Trophoblast cell (in vitro differentiated cells and primary cell): ENCODE measurements at regions not wholly inside any gene's neighbourhood (a gene's known extent, or its start where the extent isn't known, plus 50 kb on each side); places are given as distances from the start of the nearest gene placed in this dataset.

ENCODE experiments used
- DNase-seq, 2 donors: peaks; one replicate each; pipeline ENCODE4 v3.0.0-alpha.2; 2016
- H2AFZ ChIP-seq: 2 replicates; pipeline ENCODE4 v1.6.1; 2013; ENCODE audit warnings: low read length, moderate library complexity, mild to moderate bottlenecking; ENCODE audit not compliant: insufficient read depth, poor library complexity
- H2AK5ac ChIP-seq: 2 replicates; pipeline ENCODE4 v1.6.1; 2013; ENCODE audit warnings: mild to moderate bottlenecking, low read length
- H2BK120ac ChIP-seq: 2 replicates; pipeline ENCODE4 v1.6.1; 2013; ENCODE audit warnings: low read length, mild to moderate bottlenecking, moderate library complexity; ENCODE audit not compliant: insufficient read depth, poor library complexity
- H2BK12ac ChIP-seq: 2 replicates; pipeline ENCODE4 v1.6.1; 2013; ENCODE audit warnings: mild to moderate bottlenecking, low read length, moderate library complexity
- H2BK5ac ChIP-seq: 2 replicates; pipeline ENCODE4 v1.6.1; 2013; ENCODE audit warnings: low read length, low read depth, moderate library complexity, mild to moderate bottlenecking; ENCODE audit not compliant: poor library complexity
- H3K14ac ChIP-seq: 2 replicates; pipeline ENCODE4 v1.6.1; 2013; ENCODE audit warnings: mild to moderate bottlenecking, low read length
- H3K18ac ChIP-seq: 2 replicates; pipeline ENCODE4 v1.6.1; 2013; ENCODE audit warnings: mild to moderate bottlenecking, low read length
- H3K23ac ChIP-seq: 2 replicates; pipeline ENCODE4 v1.6.1; 2013; ENCODE audit warnings: low read length
- H3K27ac ChIP-seq: 2 replicates; pipeline ENCODE4 v1.5.1; 2013; ENCODE audit warnings: low read depth, mild to moderate bottlenecking, inconsistent platforms, low read length, moderate library complexity
- H3K27me3 ChIP-seq: 2 replicates; pipeline ENCODE4 v1.6.1; 2013; ENCODE audit warnings: inconsistent platforms, mild to moderate bottlenecking, low read length, moderate library complexity; ENCODE audit not compliant: insufficient read depth
- H3K36me3 ChIP-seq, 2 experiments: 1 replicate in 1 of 2; 2 replicates in 1 of 2; pipeline ENCODE4 v1.6.1; 2013; ENCODE audit warnings: low read length in 2 of 2, mild to moderate bottlenecking in 2 of 2, moderate library complexity in 1 of 2; ENCODE audit not compliant: insufficient read depth in 2 of 2, control insufficient read depth in 1 of 2
- H3K4ac ChIP-seq: 2 replicates; pipeline ENCODE4 v1.6.1; 2013; ENCODE audit warnings: low read depth, mild to moderate bottlenecking, low read length, moderate library complexity
- H3K4me1 ChIP-seq, 2 experiments: 1 replicate in 1 of 2; 2 replicates in 1 of 2; pipeline ENCODE4 v1.6.1; 2013; ENCODE audit warnings: low read length in 2 of 2, mild to moderate bottlenecking in 2 of 2, moderate library complexity in 1 of 2; ENCODE audit not compliant: insufficient read depth in 2 of 2, control insufficient read depth in 1 of 2
- H3K4me2 ChIP-seq: 2 replicates; pipeline ENCODE4 v1.6.1; 2013; ENCODE audit warnings: inconsistent platforms, mild to moderate bottlenecking, low read length, moderate library complexity
- H3K4me3 ChIP-seq: 2 replicates; pipeline ENCODE4 v1.5.1; 2013; ENCODE audit warnings: mild to moderate bottlenecking, low read depth, low read length, inconsistent platforms
- H3K79me1 ChIP-seq: one replicate; pipeline ENCODE4 v1.6.1; 2013; ENCODE audit warnings: low read length
- H3K79me2 ChIP-seq: 2 replicates; pipeline ENCODE4 v1.6.1; 2013; ENCODE audit warnings: low read length, mild to moderate bottlenecking; ENCODE audit not compliant: control insufficient read depth, insufficient read depth, poor library complexity
- H3K9ac ChIP-seq: 2 replicates; pipeline ENCODE4 v1.6.1; 2013; ENCODE audit warnings: mild to moderate bottlenecking, low read length
- H3K9me3 ChIP-seq: 2 replicates; pipeline ENCODE4 v1.6.1; 2013; ENCODE audit warnings: low read depth, mild to moderate bottlenecking, control low read depth, inconsistent platforms, low read length; ENCODE audit not compliant: insufficient read depth
- H4K12ac ChIP-seq: 2 replicates; pipeline ENCODE4 v1.6.1; 2013; ENCODE audit warnings: low read depth, mild to moderate bottlenecking, low read length, moderate library complexity
- H4K8ac ChIP-seq: 2 replicates; pipeline ENCODE4 v1.6.1; 2013; ENCODE audit warnings: low read depth, mild to moderate bottlenecking, low read length, moderate library complexity
- H4K91ac ChIP-seq: one replicate; pipeline ENCODE4 v1.6.1; 2013; ENCODE audit warnings: low read depth, mild to moderate bottlenecking, low read length, moderate library complexity
- WGBS: extraction: QIAGEN DNeasy Blood & Tissue Kit; methylation state at CpG from one replicate; pipeline ENCODE4 v1.1.7; 2013; ENCODE audit warnings: missing lambda C conversion rate; ENCODE audit not compliant: insufficient read length, insufficient coverage; ENCODE audit errors: extremely low coverage; 5-methylcytosine and 5-hydroxymethylcytosine counted together

GRCh38 chr6:137272403-137272802 is 53.2 kb upstream of the IFNGR1 start:
- Histone ChIP-seq H3K27me3 (no peaks in the 10 kb centered on the region), H3K23ac (no peak overlapping the region), H3K9ac (no peak overlapping the region), H3K4ac (no peak overlapping the region), H3K79me1 (no peaks in the 10 kb centered on the region), H4K12ac (no peak overlapping the region), H2BK120ac (no peak overlapping the region), H3K27ac (no peak overlapping the region), H2BK5ac (no peak overlapping the region), H3K4me3 (no peak overlapping the region), H3K4me1 (no peaks in the 10 kb centered on the region), H3K79me2 (no peaks in the 10 kb centered on the region), H3K18ac (no peak overlapping the region), H3K4me2 (no peak overlapping the region), H2AK5ac (no peak overlapping the region), H2AFZ (no peak overlapping the region), H2BK12ac (no peak overlapping the region), H4K8ac (no peak overlapping the region), H3K14ac (no peak overlapping the region), H4K91ac (no peak overlapping the region), H3K36me3 (no peaks in the 10 kb centered on the region), H3K9me3 (no peaks in the 10 kb centered on the region)
- no CpG with 5 or more reads among the region's 1 CpG for WGBS
- DNase-seq = peak in 1 of 2 donors; percentile 14

- H3K27ac ChIP-seq = no peak overlapping the region
- H2AFZ ChIP-seq = no peak overlapping the region
- H2BK120ac ChIP-seq = no peak overlapping the region
- H3K4me2 ChIP-seq = no peak overlapping the region
- no peaks in the 10 kb centered on the region for H3K79me2 ChIP-seq
- H4K12ac ChIP-seq = no peak overlapping the region
- no peaks in the 10 kb centered on the region for H3K79me1 ChIP-seq
- no peak overlapping the region for H2AK5ac ChIP-seq
- H3K18ac ChIP-seq = no peak overlapping the region
- H4K91ac ChIP-seq = no peak overlapping the region
- peak; percentile 21 to 73 for DNase-seq
- no CpG with 5 or more reads among the region's 5 CpGs for WGBS
- no peaks in the 10 kb centered on the region for H3K36me3 ChIP-seq
- no peak overlapping the region for H2BK5ac ChIP-seq
- H3K27me3 ChIP-seq = no peaks in the 10 kb centered on the region
- no peak overlapping the region for H3K4ac ChIP-seq
- no peaks in the 10 kb centered on the region for H3K4me1 ChIP-seq
- H3K4me3 ChIP-seq = no peak overlapping the region
- H4K8ac ChIP-seq = no peak overlapping the region
- H2BK12ac ChIP-seq = no peak overlapping the region
- no peak overlapping the region for H3K23ac ChIP-seq
- no peaks in the 10 kb centered on the region for H3K9me3 ChIP-seq
- no peak overlapping the region for H3K9ac ChIP-seq
- H3K14ac ChIP-seq = no peak overlapping the region
Observed at GRCh38 chr6:137271245-137272183, 52.3 kb upstream of the IFNGR1 start.

- H3K4ac ChIP-seq = no peak overlapping the region
- no peak overlapping the region for H4K8ac ChIP-seq
- H3K4me2 ChIP-seq = no peak overlapping the region
- no peaks in the 10 kb centered on the region for H3K36me3 ChIP-seq
- no peak overlapping the region for H3K18ac ChIP-seq
- WGBS = no CpG with 5 or more reads among the region's 3 CpGs
- H3K79me1 ChIP-seq = no peaks in the 10 kb centered on the region
- no peak overlapping the region for H3K27ac ChIP-seq
- no peak overlapping the region for H2AK5ac ChIP-seq
- no peaks in the 10 kb centered on the region for H3K27me3 ChIP-seq
- no peak overlapping the region for H3K23ac ChIP-seq
- H4K12ac ChIP-seq = no peak overlapping the region
- H4K91ac ChIP-seq = no peak overlapping the region
- H3K4me3 ChIP-seq = no peak overlapping the region
- H3K4me1 ChIP-seq = no peaks in the 10 kb centered on the region
- no peak for DNase-seq
- H2BK120ac ChIP-seq = no peak overlapping the region
- no peak overlapping the region for H3K14ac ChIP-seq
- H3K9me3 ChIP-seq = no peaks in the 10 kb centered on the region
- no peak overlapping the region for H2BK5ac ChIP-seq
- no peak overlapping the region for H2AFZ ChIP-seq
- H2BK12ac ChIP-seq = no peak overlapping the region
- no peak overlapping the region for H3K9ac ChIP-seq
- H3K79me2 ChIP-seq = no peaks in the 10 kb centered on the region
Observed at GRCh38 chr6:137269803-137270202, 50.6 kb upstream of the IFNGR1 start.

- Histone ChIP-seq H3K14ac (no peak overlapping the region), H2BK5ac (no peak overlapping the region), H3K27me3 (no peaks in the 10 kb centered on the region), H4K91ac (no peak overlapping the region), H3K36me3 (no peaks in the 10 kb centered on the region), H3K4ac (no peak overlapping the region), H3K4me3 (no peak overlapping the region), H2BK12ac (no peak overlapping the region), H3K79me2 (no peaks in the 10 kb centered on the region), H4K12ac (no peak overlapping the region), H3K23ac (no peak overlapping the region), H2AFZ (no peak overlapping the region), H3K9ac (no peak overlapping the region), H3K18ac (no peak overlapping the region), H3K9me3 (no peaks in the 10 kb centered on the region), H3K4me2 (no peak overlapping the region), H3K4me1 (no peaks in the 10 kb centered on the region), H2BK120ac (no peak overlapping the region), H3K27ac (no peak overlapping the region), H2AK5ac (no peak overlapping the region), H4K8ac (no peak overlapping the region), H3K79me1 (no peaks in the 10 kb centered on the region)
- DNase-seq = no peak
- WGBS = no CpG with 5 or more reads among the region's 3 CpGs
Observed at GRCh38 chr6:137269347-137269746, 50.2 kb upstream of the IFNGR1 start.
